ENCODE measurements at regions not wholly inside any gene's neighbourhood (a gene's known extent, or its start where the extent isn't known, plus 50 kb on each side); places are given as distances from the start of the nearest gene placed in this dataset.

- no peaks in the 10 kb centered on the region for H3K27me3 ChIP-seq (ENCODE audit: insufficient read depth, low read length)
- ChIA-PET POLR2A (no interaction called here), CTCF (no interaction called here), RAD21 (ENCODE audit: low non-redundant PET in 1 of 2, low total read pairs in 2 of 2, uncharacterized antibody in 2 of 2, unreplicated experiment in 2 of 2) (no interaction called here)
- no peaks in the 10 kb centered on the region for H3K79me2 ChIP-seq (ENCODE audit: insufficient read depth, low read length)
- no peaks in the 10 kb centered on the region for H3K9me2 ChIP-seq (ENCODE audit: insufficient read depth)
- no peak overlapping the region for H3K4me2 ChIP-seq (ENCODE audit: low read length)
- intact Hi-C loops (cut with micrococcal nuclease) = no loop called here
- H3K9me3 ChIP-seq (ENCODE audit: control insufficient read depth in 1 of 2, insufficient read depth in 1 of 2, low read depth in 1 of 2, low read length in 2 of 2) = no peaks in the 10 kb centered on the region
- no peaks in the 10 kb centered on the region for H4K20me1 ChIP-seq (ENCODE audit: insufficient read depth)
- no peak overlapping the region for H3K9ac ChIP-seq (ENCODE audit: low read length)
- ATAC-seq (no peak), DNase-seq (ENCODE audit: low read depth, low spot score) (no peak)
- peaks cover 29 to 39% of the 10 kb centered on the region in 2 experiments for H3K4me1 ChIP-seq (ENCODE audit: control insufficient read depth in 1 of 2, insufficient read depth in 2 of 2, low read length in 2 of 2)
- no peak overlapping the region for H3K4me3 ChIP-seq (replicated peaks in 1 of 2; ENCODE audit: low read depth in 1 of 2, low read length in 2 of 2)
- no peak overlapping the region for H2AFZ ChIP-seq (ENCODE audit: low read depth, low read length, poor library complexity, severe bottlenecking)
- no peaks in the 10 kb centered on the region for H3K36me3 ChIP-seq (ENCODE audit: control insufficient read depth in 1 of 2, insufficient read depth in 2 of 2, low read length in 2 of 2)
- TF ChIP-seq, protein P1, sequence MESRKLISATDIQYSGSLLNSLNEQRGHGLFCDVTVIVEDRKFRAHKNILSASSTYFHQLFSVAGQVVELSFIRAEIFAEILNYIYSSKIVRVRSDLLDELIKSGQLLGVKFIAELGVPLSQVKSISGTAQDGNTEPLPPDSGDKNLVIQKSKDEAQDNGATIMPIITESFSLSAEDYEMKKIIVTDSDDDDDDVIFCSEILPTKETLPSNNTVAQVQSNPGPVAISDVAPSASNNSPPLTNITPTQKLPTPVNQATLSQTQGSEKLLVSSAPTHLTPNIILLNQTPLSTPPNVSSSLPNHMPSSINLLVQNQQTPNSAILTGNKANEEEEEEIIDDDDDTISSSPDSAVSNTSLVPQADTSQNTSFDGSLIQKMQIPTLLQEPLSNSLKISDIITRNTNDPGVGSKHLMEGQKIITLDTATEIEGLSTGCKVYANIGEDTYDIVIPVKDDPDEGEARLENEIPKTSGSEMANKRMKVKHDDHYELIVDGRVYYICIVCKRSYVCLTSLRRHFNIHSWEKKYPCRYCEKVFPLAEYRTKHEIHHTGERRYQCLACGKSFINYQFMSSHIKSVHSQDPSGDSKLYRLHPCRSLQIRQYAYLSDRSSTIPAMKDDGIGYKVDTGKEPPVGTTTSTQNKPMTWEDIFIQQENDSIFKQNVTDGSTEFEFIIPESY (IDR thresholded peaks at IDR 0.05; ENCODE audit: extremely low read depth, insufficient replicate concordance, low read length) = no peak
- TF ChIP-seq ELF1 (IDR thresholded peaks at IDR 0.05; ENCODE audit: borderline replicate concordance, low read depth) (no peak), MAX (IDR thresholded peaks at IDR 0.05) (no peak), TCF7L2 (IDR thresholded peaks at IDR 0.05; ENCODE audit: borderline replicate concordance, extremely low read depth, insufficient read depth, insufficient read length) (no peak), POLR2A (IDR thresholded peaks at IDR 0.05; ENCODE audit: borderline replicate concordance, extremely low read depth, insufficient read depth, insufficient read length) (no peak), EZH2phosphoT487 (IDR thresholded peaks at IDR 0.05; ENCODE audit: borderline replicate concordance) (no peak), YY1 (IDR thresholded peaks at IDR 0.05; ENCODE audit: extremely low read depth, insufficient replicate concordance, low read depth, low read length) (no peak), JUND (IDR thresholded peaks at IDR 0.05) (no peak), SP1 (IDR thresholded peaks at IDR 0.05; ENCODE audit: low read depth) (no peak), EGR1 (IDR thresholded peaks at IDR 0.05; ENCODE audit: low read depth) (no peak), SIN3A (IDR thresholded peaks at IDR 0.05; ENCODE audit: low read depth) (no peak), EZH2 (IDR thresholded peaks at IDR 0.05) (no peak), POLR2AphosphoS5 (IDR thresholded peaks at IDR 0.05; ENCODE audit: low read depth, low read length) (no peak), SRF (IDR thresholded peaks at IDR 0.05; ENCODE audit: low read depth) (no peak), ZFX (IDR thresholded peaks at IDR 0.05) (no peak), RAD21 (IDR thresholded peaks at IDR 0.05; ENCODE audit: low read depth) (no peak), CEBPB (IDR thresholded peaks at IDR 0.05; ENCODE audit: low read depth) (no peak)
- TF ChIP-seq, protein P2, sequence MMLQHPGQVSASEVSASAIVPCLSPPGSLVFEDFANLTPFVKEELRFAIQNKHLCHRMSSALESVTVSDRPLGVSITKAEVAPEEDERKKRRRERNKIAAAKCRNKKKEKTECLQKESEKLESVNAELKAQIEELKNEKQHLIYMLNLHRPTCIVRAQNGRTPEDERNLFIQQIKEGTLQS (IDR thresholded peaks at IDR 0.05) = no peak
- no peak overlapping the region for H3K27ac ChIP-seq (ENCODE audit: low read depth, low read length)
- no TSS peak for BruUV-seq (replicated peaks)
Observed at GRCh38 chr6:9518431-9518830, 896.4 kb downstream of the TFAP2A start.
